Kidney capillary endothelial cell (primary cell): ENCODE measurements at regions not wholly inside any gene's neighbourhood (a gene's known extent, or its start where the extent isn't known, plus 50 kb on each side); places are given as distances from the start of the nearest gene placed in this dataset.

ENCODE experiments used
- DNase-seq: peaks from one replicate; pipeline ENCODE4 v3.0.0-alpha.2; 2018; ENCODE audit warnings: low spot score

DNA sequence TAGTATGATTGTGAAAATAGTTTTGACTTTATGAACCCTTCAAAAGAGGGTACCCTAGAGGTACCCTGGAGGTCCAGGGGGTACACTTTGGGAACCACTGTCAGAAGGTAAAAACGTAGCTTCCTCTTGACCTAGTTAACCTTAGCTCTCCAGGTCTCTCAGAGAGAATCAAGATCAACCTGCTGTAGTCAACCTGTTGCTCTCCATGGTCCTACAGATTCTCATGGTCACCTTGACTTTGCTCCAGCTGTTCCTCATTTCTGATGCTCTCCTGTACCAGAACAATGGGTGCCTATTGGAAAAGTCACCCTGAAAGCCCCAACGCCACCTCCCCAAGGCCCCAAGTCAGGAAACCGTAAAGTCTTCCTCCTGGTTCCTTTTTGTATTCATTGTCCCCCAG, 294.4 kb upstream of the CDH4 start:
- no peak for DNase-seq

DNA sequence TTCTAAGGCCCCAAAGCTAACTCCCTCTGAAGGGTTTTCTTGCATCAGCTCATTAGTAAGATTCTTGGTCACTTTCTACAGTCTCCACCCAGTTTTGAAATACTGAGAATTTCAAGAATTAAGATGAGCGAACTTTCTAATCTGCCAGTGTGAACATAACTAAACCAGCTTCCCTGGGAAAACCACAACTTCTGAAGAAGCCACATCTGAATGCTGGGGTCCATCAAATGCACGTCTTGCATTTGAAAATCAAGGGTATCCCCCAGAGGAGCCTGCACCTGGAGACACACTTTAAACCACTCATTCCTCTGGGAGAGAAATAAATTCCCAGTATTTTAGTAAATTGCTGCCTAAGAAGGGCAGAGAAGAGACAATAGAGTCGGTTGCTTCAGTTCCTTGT, 292.1 kb upstream of the CDH4 start:
- no peak for DNase-seq

DNA sequence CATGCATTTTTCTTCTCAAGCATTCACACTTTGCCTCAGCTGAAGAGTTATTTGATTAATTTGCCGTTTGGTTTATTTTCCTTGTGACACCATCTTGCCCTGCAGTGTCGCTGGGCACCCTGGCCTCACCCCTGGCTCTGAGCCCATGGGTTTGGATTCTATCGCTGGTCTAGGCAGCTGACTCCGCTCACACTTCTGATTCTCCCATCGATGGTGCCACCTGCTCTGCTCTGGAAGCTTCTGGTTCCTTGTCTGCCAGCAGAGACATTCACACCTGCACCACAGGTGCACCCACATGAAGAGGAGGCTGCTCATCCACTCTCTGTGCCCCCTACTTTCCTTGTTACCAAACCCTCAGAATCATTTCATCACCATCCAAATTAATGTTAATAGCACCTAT, 291.6 kb upstream of the CDH4 start:
- DNase-seq, result no peak

GRCh38 chr20:60961551-60961950, 290.5 kb upstream of the CDH4 start:
- DNase-seq, result no peak

- DNase-seq, result no peak
Measured at GRCh38 chr20:60962367-60963045, 289.6 kb upstream of the CDH4 start.

- DNase-seq, result no peak
Measured at GRCh38 chr20:60963146-60963545, 288.9 kb upstream of the CDH4 start.

GRCh38 chr20:60964911-60965310, 287.1 kb upstream of the CDH4 start:
- no peak for DNase-seq

DNA sequence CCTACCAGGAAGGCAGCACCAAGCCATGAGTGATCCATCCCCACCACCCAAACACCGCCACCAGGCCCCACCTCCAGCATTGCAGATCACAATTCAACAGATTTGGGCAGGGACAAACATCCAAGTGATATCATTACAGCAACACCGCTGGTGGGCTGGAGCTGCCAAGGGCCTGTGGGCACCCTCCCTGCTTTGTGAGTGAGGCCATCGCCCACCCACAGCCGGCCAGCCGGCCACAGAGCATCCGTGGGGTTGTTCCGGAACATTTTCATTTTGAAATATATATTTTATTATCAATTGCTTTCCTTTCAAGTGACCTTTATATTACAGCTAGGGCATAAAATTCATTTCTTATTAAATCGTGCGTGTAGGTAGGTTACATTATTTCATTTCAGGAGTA, 286.0 kb upstream of the CDH4 start:
- DNase-seq, result no peak

- no peak for DNase-seq
Measured at GRCh38 chr20:60966766-60967165, 285.3 kb upstream of the CDH4 start.

- no peak for DNase-seq
Measured at GRCh38 chr20:60967431-60968316, 284.4 kb upstream of the CDH4 start.

DNA sequence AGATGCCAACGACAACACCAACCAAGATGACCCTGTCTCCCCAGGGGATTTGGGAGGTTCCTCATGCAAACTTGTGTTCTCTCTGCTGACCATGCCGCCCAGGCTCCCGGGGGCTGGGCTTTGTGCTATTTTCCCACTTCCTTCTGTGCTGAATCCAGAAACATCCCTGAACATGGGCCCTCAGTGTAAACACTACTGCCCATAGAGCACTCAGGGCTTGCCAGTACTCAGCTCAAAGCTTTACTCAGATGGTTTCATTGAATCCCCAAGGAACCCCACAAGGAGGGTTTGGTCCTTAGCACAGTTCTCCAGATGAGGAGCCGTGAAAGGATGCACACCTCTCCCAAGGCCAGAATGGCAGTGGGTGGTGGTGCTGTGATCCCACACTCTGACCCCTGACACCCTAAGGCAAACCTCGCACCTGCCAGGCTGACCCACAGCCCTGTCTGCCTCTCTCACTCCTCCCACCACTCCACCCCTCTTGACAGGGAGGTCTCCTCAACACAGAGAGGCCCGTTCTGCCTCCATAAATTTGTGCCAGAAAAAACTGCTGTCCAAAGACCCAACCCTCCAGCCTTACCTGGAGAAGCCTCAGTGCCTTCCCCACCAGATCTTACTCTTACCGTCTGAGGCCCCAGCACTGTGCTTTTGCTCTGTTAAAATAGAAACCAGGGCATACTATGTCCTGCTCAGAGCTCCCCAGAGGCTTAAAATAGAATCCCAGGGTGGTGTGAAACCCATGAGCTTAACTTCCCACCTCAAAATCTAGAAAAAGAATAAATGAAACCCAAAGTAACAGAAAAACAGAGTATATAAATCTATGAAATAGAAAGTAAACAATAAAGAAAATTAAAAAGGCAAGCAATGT, 283.0 kb upstream of the CDH4 start:
- no peak for DNase-seq

DNA sequence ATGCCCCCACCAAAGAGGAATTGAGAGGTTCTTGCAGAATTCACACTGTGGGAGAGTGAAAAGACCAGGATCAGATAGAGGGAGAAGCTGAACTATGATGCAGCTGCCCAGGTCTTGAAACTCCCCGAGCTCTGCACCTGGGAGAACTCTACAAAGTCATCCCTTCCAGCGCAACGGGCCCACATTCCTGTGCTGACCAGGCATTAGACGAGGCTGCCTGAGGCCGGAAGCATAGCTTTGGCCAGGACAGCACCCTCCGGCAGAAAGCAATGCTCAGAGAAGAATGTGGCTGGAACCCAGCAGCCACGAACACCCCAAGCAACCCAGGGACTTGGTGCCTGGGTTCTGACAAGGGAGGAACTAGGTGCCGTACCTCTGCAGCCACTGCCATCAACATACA, 281.5 kb upstream of the CDH4 start:
- DNase-seq, result no peak

DNA sequence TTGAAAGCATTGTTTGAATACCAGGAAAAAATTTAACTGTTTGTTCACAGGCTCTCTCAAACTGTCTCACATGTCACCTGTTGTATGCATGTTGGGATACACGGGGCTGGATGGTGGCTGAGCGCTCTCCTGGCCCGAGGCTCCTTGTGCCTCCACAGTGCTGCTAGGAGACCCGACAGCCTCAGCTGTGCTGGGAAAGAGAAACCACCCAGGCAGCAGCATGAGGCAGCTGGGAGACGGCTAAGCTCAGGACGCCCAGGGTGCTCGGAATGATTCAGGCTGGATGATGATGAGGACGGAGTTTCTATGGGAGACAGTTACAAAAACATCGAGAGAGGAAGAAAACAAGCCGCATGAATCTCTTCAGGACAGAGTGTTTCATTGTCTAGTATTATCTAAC, 278.0 kb upstream of the CDH4 start:
- DNase-seq, result no peak

GRCh38 chr20:60974441-60974945, 277.6 kb upstream of the CDH4 start:
- no peak for DNase-seq

- DNase-seq, result no peak
Measured at GRCh38 chr20:60976139-60976538, 275.9 kb upstream of the CDH4 start.

DNA sequence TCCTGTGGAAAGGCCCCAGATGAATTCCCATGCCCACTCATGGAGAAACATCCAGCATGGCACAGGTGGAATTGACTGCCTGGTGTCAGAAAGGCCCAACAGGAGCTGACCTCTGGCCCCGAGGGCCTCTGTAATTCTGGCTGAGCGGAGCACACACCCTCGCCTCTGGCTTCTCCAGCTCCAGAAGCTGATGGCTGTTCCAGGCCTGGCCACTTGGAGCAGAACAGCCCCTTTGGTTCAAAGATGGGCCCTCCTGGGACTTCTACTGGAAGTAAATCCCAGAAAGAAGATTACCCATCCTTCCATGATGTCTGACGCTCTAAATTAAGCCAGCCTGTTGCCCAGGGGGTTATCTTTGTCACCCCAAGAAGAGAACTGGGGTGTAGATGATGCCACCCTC, 275.1 kb upstream of the CDH4 start:
- DNase-seq, result no peak

DNA sequence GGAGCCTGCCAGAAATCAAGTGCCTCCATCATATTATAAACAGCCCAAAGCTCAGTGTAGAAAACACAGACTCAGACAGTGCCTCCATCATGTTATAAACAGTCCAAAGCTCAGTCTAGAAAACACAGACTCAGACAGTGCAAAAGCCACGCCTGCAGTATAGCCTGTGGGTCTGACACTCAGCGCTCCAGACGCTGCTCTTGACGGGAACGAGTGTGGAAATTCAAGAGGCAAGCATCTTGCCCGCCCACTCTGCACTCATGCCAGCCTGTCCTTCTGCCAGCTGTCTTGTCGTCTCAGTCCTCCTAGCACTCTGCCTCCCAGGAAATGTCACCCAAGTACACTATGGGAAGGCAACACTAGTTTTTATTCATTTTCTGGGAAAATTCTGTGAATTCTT, 274.2 kb upstream of the CDH4 start:
- DNase-seq, result no peak

- no peak for DNase-seq
Measured at GRCh38 chr20:60984666-60985065, 267.4 kb upstream of the CDH4 start.

DNA sequence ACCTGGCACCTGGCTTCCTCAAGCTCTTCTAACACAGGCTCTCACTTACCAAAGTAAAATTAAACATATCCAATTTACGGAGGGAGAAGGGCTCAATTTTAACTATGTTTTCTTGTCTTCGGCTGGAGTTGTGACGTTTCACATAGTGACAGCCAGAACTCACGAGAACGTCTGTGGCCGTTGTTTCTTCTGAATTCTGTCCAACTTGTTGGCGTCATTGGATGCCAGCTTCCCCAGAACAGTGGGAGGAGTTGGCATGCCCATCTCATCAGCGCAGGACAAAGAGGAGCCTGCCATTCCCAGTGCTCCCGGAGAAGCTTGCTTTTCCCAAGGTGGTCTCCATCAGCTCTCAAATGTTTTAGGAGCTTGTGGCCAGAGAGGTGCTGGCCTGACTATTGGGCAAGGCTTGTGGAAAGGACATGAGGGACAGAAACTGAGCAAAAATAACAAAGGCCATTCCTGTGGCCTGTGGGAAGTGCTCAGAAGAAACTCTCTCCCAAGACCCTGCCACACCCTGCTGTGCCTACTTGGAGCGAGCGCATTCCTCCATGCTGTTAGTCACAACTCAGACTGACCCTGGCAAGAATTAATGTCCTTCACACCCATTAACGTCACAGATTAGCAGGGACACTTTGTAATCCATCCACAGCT, 265.4 kb upstream of the CDH4 start:
- no peak for DNase-seq

DNA sequence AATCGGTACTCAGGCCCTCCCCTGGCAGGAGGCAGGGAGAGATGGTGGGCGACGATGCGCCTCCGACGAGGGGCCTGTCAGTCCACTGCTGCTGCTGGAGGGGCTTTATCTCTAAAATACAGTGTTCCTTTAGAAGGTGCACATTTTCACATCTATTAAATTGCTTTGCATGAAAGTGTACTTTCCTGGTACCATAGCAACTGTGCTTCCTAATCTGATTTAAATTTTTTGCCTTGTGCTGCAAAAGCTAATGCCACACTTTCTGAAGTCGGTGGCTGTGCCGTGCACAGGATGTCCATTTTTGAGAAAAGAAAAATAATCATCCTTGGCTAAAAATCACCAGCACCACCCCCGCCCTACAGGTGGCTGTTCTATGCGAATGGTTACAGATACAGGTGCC, 262.0 kb upstream of the CDH4 start:
- no peak for DNase-seq

- no peak for DNase-seq
Measured at GRCh38 chr20:60990643-60991042, 261.4 kb upstream of the CDH4 start.

GRCh38 chr20:60993433-60994044, 258.5 kb upstream of the CDH4 start:
- DNase-seq, result no peak
